ENCODE measurements at regions not wholly inside any gene's neighbourhood (a gene's known extent, or its start where the extent isn't known, plus 50 kb on each side); places are given as distances from the start of the nearest gene placed in this dataset.

DNA sequence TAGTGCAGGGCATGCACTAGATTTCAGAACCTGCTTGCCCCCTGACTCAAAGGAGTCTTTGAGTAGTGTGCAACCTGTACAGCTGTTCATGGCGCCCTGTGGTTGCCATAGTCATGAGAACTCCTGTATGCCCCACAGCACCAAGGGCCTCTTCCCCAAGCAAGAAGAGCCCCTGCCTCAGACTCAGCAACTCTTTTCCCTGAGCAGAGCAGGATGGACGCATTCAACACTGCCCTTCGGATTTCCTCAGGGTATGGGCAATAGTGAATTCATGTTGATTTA is 89.7 kb upstream of the KLF13 start:
- TF ChIP-seq, protein P1, sequence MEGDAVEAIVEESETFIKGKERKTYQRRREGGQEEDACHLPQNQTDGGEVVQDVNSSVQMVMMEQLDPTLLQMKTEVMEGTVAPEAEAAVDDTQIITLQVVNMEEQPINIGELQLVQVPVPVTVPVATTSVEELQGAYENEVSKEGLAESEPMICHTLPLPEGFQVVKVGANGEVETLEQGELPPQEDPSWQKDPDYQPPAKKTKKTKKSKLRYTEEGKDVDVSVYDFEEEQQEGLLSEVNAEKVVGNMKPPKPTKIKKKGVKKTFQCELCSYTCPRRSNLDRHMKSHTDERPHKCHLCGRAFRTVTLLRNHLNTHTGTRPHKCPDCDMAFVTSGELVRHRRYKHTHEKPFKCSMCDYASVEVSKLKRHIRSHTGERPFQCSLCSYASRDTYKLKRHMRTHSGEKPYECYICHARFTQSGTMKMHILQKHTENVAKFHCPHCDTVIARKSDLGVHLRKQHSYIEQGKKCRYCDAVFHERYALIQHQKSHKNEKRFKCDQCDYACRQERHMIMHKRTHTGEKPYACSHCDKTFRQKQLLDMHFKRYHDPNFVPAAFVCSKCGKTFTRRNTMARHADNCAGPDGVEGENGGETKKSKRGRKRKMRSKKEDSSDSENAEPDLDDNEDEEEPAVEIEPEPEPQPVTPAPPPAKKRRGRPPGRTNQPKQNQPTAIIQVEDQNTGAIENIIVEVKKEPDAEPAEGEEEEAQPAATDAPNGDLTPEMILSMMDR (IDR thresholded peaks at IDR 0.05): no peak
- no peak for TF ChIP-seq EP300 (IDR thresholded peaks at IDR 0.05; ENCODE audit: low read depth)

All from transverse colon (tissue), 3 donors.